Gastroesophageal sphincter (tissue), 3 donors: ENCODE measurements at regions not wholly inside any gene's neighbourhood (a gene's known extent, or its start where the extent isn't known, plus 50 kb on each side); places are given as distances from the start of the nearest gene placed in this dataset.

ENCODE experiments used
- POLR2A ChIP-seq, 2 donors: fragments of 450-650 bp; IDR thresholded peaks; one replicate each; pipeline ENCODE4 v1.6.1; 2017; ENCODE audit warnings: antibody characterized with exemption in 2 of 2, mild to moderate bottlenecking in 2 of 2, moderate library complexity in 1 of 2
- TF ChIP-seq, protein P1 (sequence below), 4 experiments: fragments of 200-600 bp in 2 of 4; fragments of 450-650 bp in 2 of 4; sonication (generic) in 1 of 4; IDR thresholded peaks; one replicate each; pipeline ENCODE4 v1.5.1; 2017 to 2019; ENCODE audit warnings: antibody characterized with exemption in 4 of 4, mild to moderate bottlenecking in 2 of 4, moderate library complexity in 2 of 4

DNA sequence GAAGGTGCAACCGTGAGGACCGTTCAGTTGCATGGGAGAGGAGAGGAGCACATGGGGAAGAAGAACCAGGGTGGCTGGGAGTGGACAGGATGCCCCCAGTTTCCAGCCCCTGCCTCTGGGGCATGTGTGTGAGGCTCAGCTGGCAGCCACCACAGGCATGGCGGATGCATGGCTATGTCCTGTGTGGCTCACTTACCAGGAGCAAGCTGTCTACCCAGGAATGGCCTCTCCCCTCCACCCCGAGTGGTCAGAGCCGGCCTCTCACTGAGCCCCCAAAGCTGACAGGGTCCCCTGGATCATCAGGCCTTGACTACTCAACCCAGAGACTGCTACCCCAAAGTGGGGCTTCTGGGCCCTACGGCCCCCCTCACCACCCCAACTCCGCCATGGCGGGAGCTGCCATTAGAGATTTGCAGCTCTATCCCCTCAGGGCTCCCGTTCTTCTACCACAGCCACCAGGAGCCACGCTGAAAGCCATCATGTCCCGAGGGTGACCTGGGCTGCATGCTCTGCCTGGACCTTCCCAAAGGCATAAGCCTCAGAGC is 65.3 kb downstream of the RHOB start:
- TF ChIP-seq POLR2A (IDR thresholded peaks at IDR 0.05) = no peak
- TF ChIP-seq, protein P1, sequence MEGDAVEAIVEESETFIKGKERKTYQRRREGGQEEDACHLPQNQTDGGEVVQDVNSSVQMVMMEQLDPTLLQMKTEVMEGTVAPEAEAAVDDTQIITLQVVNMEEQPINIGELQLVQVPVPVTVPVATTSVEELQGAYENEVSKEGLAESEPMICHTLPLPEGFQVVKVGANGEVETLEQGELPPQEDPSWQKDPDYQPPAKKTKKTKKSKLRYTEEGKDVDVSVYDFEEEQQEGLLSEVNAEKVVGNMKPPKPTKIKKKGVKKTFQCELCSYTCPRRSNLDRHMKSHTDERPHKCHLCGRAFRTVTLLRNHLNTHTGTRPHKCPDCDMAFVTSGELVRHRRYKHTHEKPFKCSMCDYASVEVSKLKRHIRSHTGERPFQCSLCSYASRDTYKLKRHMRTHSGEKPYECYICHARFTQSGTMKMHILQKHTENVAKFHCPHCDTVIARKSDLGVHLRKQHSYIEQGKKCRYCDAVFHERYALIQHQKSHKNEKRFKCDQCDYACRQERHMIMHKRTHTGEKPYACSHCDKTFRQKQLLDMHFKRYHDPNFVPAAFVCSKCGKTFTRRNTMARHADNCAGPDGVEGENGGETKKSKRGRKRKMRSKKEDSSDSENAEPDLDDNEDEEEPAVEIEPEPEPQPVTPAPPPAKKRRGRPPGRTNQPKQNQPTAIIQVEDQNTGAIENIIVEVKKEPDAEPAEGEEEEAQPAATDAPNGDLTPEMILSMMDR (IDR thresholded peaks at IDR 0.05) = no peak
